ENCODE measurements at regions not wholly inside any gene's neighbourhood (a gene's known extent, or its start where the extent isn't known, plus 50 kb on each side); places are given as distances from the start of the nearest gene placed in this dataset.

DNA sequence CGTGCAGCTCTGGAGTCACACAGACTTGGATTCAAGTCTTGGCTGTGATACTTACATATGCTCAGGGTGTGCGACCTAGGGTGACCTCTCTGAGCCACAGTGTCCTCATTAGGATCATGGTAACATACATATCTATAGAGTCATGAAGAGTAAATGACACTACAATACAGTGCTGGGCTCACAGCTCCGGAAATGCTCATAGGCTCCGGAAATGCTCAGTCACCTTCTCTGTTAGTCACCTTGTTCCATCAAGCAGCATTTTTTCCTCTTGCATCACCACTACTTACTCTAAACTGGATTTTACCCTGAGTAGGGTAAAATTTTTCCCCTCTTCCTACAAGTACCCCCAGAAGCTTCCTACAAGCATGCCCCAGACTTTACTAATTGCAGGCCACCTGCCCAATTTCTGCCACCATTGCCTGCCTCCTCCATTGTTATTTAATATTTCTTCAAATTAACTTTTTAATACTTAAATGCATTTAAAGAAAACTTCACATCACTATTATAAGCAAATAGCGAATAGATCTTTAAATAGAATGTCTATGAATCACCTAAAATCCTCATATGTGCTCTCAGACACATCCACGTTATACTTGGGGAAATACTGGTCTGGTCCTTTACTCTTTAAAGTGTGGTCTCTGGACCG lies 147.6 kb upstream of the SPRY4 start:
- Histone ChIP-seq H3K9ac (ENCODE audit: low read length) (no peak overlapping the region), H3K27ac (ENCODE audit: low read length) (no peak overlapping the region), H3K4me3 (ENCODE audit: low read length) (no peak overlapping the region), H3K4me2 (ENCODE audit: low read length) (no peak overlapping the region), H2AFZ (ENCODE audit: low read depth, low read length) (no peak overlapping the region), H3K36me3 (ENCODE audit: insufficient read depth, low read length) (no peaks in the 10 kb centered on the region), H3K9me2 (ENCODE audit: insufficient read depth, low read length) (no peaks in the 10 kb centered on the region), H3K9me3 (ENCODE audit: low read length) (no peaks in the 10 kb centered on the region), H3F3A (ENCODE audit: insufficient read depth, low read length, poor library complexity, severe bottlenecking) (no peaks in the 10 kb centered on the region), H3K27me3 (ENCODE audit: insufficient read depth, low read depth, low read length) (no peaks in the 10 kb centered on the region), H4K20me1 (ENCODE audit: insufficient read depth) (no peaks in the 10 kb centered on the region), H3K79me2 (replicated peaks; ENCODE audit: insufficient read depth, low read length) (no peaks in the 10 kb centered on the region)
- TF ChIP-seq POLR2AphosphoS5 (IDR thresholded peaks at IDR 0.05): no peak
- no peak for TF ChIP-seq MXI1 (conservative IDR thresholded peaks at IDR 0.05; ENCODE audit: poor library complexity, severe bottlenecking)
- TF ChIP-seq SMC3 (conservative IDR thresholded peaks at IDR 0.05; ENCODE audit: poor library complexity): no peak

DNA sequence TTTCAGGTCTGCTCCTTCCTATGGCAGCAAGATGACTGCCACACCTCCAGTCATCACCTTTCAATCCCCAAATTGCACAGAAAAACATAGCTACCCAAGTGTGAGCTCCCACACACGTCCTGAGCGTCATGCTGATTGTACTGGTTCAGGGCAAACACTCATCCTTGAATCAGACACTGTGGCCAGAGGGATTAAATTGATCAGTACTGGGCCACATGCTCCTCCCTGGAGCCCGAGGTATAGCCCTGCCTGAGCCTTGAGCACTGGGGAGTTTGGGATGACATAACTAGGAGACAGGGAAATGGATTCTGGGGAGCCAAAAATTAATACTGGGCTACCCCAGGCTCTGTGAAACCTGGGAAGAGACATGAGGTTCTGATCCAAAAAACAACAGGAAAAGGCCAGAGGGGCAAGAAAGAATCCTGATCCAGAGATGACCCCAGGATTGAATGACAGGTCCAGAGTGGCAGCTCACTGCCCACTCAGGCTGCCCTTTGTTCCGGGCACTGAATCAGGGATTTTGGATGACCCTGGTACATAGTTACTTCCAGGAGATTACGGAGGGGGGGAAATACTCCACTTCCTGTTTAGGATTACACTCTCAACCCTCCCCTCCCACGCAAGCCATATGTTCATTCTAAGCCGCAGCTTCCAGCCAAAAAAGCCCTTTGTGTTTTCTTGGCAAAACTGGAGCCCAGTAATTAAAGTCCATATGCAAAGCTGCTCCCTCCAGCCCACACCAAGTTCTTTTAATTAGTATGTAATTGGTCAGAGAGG lies 141.6 kb upstream of the SPRY4 start:
- Histone ChIP-seq H3K4me3 (ENCODE audit: low read length) (no peak overlapping the region), H3K36me3 (ENCODE audit: insufficient read depth, low read length) (no peaks in the 10 kb centered on the region), H3K4me2 (ENCODE audit: low read length) (no peak overlapping the region), H3K9ac (ENCODE audit: low read length) (no peak overlapping the region), H3K9me2 (ENCODE audit: insufficient read depth, low read length) (no peaks in the 10 kb centered on the region), H4K20me1 (ENCODE audit: insufficient read depth) (no peaks in the 10 kb centered on the region), H3K9me3 (ENCODE audit: low read length) (no peaks in the 10 kb centered on the region), H3F3A (ENCODE audit: insufficient read depth, low read length, poor library complexity, severe bottlenecking) (no peaks in the 10 kb centered on the region), H3K27me3 (ENCODE audit: insufficient read depth, low read depth, low read length) (no peaks in the 10 kb centered on the region), H2AFZ (ENCODE audit: low read depth, low read length) (no peak overlapping the region), H3K79me2 (replicated peaks; ENCODE audit: insufficient read depth, low read length) (no peaks in the 10 kb centered on the region), H3K27ac (ENCODE audit: low read length) (no peak overlapping the region)
- TF ChIP-seq SMC3 (conservative IDR thresholded peaks at IDR 0.05; ENCODE audit: poor library complexity) (no peak), MXI1 (conservative IDR thresholded peaks at IDR 0.05; ENCODE audit: poor library complexity, severe bottlenecking) (no peak), RAD21 (conservative IDR thresholded peaks at IDR 0.05) (no peak), EP300 (conservative IDR thresholded peaks at IDR 0.05; ENCODE audit: poor library complexity, severe bottlenecking) (no peak), EZH2 (IDR thresholded peaks at IDR 0.05; ENCODE audit: borderline replicate concordance, insufficient read depth, low read length, poor library complexity, severe bottlenecking) (no peak), TAF1 (IDR thresholded peaks at IDR 0.05; ENCODE audit: low read depth) (no peak), POLR2AphosphoS5 (IDR thresholded peaks at IDR 0.05) (no peak)
- TF ChIP-seq, protein P1, sequence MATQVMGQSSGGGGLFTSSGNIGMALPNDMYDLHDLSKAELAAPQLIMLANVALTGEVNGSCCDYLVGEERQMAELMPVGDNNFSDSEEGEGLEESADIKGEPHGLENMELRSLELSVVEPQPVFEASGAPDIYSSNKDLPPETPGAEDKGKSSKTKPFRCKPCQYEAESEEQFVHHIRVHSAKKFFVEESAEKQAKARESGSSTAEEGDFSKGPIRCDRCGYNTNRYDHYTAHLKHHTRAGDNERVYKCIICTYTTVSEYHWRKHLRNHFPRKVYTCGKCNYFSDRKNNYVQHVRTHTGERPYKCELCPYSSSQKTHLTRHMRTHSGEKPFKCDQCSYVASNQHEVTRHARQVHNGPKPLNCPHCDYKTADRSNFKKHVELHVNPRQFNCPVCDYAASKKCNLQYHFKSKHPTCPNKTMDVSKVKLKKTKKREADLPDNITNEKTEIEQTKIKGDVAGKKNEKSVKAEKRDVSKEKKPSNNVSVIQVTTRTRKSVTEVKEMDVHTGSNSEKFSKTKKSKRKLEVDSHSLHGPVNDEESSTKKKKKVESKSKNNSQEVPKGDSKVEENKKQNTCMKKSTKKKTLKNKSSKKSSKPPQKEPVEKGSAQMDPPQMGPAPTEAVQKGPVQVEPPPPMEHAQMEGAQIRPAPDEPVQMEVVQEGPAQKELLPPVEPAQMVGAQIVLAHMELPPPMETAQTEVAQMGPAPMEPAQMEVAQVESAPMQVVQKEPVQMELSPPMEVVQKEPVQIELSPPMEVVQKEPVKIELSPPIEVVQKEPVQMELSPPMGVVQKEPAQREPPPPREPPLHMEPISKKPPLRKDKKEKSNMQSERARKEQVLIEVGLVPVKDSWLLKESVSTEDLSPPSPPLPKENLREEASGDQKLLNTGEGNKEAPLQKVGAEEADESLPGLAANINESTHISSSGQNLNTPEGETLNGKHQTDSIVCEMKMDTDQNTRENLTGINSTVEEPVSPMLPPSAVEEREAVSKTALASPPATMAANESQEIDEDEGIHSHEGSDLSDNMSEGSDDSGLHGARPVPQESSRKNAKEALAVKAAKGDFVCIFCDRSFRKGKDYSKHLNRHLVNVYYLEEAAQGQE (IDR thresholded peaks at IDR 0.05; ENCODE audit: borderline replicate concordance): no peak
- TF ChIP-seq, protein P2, sequence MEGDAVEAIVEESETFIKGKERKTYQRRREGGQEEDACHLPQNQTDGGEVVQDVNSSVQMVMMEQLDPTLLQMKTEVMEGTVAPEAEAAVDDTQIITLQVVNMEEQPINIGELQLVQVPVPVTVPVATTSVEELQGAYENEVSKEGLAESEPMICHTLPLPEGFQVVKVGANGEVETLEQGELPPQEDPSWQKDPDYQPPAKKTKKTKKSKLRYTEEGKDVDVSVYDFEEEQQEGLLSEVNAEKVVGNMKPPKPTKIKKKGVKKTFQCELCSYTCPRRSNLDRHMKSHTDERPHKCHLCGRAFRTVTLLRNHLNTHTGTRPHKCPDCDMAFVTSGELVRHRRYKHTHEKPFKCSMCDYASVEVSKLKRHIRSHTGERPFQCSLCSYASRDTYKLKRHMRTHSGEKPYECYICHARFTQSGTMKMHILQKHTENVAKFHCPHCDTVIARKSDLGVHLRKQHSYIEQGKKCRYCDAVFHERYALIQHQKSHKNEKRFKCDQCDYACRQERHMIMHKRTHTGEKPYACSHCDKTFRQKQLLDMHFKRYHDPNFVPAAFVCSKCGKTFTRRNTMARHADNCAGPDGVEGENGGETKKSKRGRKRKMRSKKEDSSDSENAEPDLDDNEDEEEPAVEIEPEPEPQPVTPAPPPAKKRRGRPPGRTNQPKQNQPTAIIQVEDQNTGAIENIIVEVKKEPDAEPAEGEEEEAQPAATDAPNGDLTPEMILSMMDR (IDR thresholded peaks at IDR 0.05; ENCODE audit: poor library complexity, severe bottlenecking): no peak

Data from neural cell (in vitro differentiated cells).